ENCODE measurements at regions not wholly inside any gene's neighbourhood (a gene's known extent, or its start where the extent isn't known, plus 50 kb on each side); places are given as distances from the start of the nearest gene placed in this dataset.

DNA sequence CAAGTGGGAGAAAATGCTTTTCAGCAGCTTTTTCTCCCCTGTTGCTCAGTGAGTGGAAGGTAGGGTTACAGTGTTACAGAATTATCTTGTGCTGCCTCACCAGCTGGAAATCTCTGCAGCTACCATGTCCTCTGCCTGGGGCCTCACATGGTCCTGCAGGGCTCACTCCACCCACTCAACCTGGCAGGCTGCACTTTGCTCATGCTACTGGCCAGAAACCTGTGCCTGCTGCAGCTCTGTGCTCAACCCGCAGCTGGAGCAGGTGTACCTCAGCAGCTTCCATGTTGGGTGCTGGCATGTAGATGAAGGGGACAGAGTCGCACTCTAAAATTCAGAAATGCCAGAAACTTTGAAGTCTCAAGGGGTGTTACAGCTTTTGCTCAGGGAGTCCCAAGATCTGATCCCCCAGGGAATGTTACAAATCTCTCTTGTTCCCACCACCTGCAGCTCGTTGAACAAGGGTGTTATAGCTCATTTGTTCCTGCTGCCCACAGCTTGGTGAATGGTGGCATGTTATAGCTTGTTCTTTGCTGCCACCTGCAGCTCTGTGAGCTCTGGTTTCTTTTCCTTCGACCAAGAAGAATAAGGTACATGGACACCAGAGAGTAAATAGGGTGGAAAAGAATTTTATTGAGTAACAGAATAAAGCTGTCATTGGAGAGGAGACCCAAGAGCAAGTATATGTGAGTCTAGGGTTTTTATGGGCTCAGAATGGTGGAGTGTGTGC, 845.8 kb downstream of the TECRL start:
- no peak for TF ChIP-seq CTCF (IDR thresholded peaks at IDR 0.05)
- Histone ChIP-seq H3K4me1 (ENCODE audit: low read depth) (no peaks in the 10 kb centered on the region), H3K4me3 (no peak overlapping the region), H3K36me3 (ENCODE audit: low read depth) (no peaks in the 10 kb centered on the region), H3K9me3 (peaks cover 6% of the 10 kb centered on the region)
- no peak for ATAC-seq
- no peak for DNase-seq
- intact Hi-C loops (cut with DNase I, micrococcal nuclease): no loop called here

DNA sequence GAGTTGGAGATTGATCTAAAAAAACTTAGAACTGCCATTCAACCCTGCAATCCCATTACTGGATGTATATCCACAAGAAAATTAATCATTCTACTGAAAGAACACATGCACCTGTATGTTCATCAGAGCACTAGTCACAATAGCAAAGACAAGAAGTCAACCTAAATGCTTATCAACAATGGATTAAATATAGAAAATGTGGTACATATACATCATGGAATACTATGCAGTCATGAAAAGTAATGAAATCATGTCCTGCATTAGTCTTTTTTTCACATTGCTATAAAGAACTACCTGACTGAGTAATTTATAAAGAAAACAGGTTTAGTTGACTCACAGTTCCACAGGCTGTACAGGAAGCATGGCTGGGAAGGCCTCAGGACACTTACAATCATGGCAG, 850.5 kb downstream of the TECRL start:
- no peaks in the 10 kb centered on the region for H3K36me3 ChIP-seq (ENCODE audit: low read depth)
- no peak for ATAC-seq
- TF ChIP-seq CTCF (IDR thresholded peaks at IDR 0.05): no peak
- intact Hi-C loops (cut with DNase I, micrococcal nuclease): no loop called here
- H3K9me3 ChIP-seq: peaks cover 6% of the 10 kb centered on the region
- no peaks in the 10 kb centered on the region for H3K4me1 ChIP-seq (ENCODE audit: low read depth)
- H3K4me3 ChIP-seq: no peak overlapping the region
- DNase-seq: no peak

DNA sequence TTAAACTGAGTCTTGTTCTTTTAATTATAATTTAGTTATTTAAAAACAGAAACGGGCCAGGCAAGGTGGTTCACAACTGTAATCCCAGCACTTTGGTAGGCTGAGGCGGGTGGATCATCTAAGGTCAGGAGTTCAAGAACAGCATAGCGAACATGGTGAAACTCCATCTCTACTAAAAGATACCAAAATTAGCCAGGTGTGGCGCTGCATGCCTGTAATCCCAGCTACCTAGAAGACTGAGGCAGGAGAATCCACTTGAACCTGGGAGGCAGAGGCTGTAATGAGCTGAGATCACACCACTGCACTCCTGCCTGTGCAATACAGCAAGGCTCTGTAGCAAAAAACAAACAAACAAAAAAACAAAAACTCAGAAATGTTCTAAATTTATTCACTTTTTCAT, 852.9 kb downstream of the TECRL start:
- Histone ChIP-seq H3K4me1 (ENCODE audit: low read depth) (no peaks in the 10 kb centered on the region), H3K9me3 (peaks cover 6% of the 10 kb centered on the region), H3K4me3 (no peak overlapping the region), H3K36me3 (ENCODE audit: low read depth) (no peaks in the 10 kb centered on the region)
- intact Hi-C loops (cut with DNase I, micrococcal nuclease): no loop called here
- no peak for TF ChIP-seq CTCF (IDR thresholded peaks at IDR 0.05)
- DNase-seq (no peak), ATAC-seq (no peak)

DNA sequence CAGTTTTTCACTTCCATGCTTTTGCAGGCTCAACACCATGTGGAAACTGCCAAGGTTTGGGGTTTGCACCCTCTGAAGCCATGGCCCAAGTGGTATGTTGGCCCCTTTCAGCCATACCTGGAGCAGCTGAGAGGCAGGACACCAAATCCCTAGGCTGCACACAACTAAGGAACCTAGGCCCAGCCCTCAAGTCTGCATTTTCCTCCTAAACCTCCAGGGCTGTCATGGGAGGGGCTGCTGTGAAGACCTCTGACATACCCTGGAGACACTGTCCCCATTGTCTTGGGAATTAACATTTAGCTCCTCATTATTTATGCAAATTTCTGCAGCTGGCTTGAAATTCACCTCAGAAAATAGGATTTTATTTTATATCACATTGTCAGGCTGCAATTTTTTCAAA, 856.1 kb downstream of the TECRL start:
- Histone ChIP-seq H3K4me1 (ENCODE audit: low read depth) (no peaks in the 10 kb centered on the region), H3K9me3 (no peaks in the 10 kb centered on the region), H3K36me3 (ENCODE audit: low read depth) (no peaks in the 10 kb centered on the region), H3K4me3 (no peak overlapping the region)
- TF ChIP-seq CTCF (IDR thresholded peaks at IDR 0.05): no peak
- DNase-seq: no peak
- intact Hi-C loops (cut with DNase I, micrococcal nuclease): no loop called here
- no peak for ATAC-seq

DNA sequence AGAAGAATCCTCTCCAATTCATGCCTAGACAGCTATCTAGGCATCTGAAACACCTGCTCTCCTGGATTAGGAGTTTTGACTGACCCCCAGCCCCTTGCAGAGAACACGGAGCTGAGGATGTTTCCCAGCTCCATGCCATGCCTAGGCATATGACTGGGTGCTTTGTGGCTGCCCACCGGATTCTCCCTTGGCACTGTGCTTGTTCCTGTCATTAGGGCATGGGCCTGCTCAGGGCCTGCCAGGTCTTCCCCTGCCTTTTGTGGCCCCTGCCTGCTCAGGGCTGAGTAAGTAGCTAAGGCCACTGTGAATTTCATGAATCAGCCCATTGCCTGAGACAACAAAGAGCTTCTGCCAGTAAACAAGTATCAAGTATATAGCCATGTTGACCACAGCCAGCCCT, 867.4 kb downstream of the TECRL start:
- intact Hi-C loops (cut with DNase I, micrococcal nuclease): no loop called here
- ATAC-seq: no peak
- Histone ChIP-seq H3K4me1 (ENCODE audit: low read depth) (no peaks in the 10 kb centered on the region), H3K9me3 (peaks cover 12% of the 10 kb centered on the region), H3K4me3 (no peak overlapping the region), H3K36me3 (ENCODE audit: low read depth) (no peaks in the 10 kb centered on the region)
- no peak for DNase-seq
- TF ChIP-seq CTCF (IDR thresholded peaks at IDR 0.05): no peak
